ENCODE measurements at regions not wholly inside any gene's neighbourhood (a gene's known extent, or its start where the extent isn't known, plus 50 kb on each side); places are given as distances from the start of the nearest gene placed in this dataset.

GRCh38 chr18:73636355-73636754, 511.3 kb downstream of the FBXO15 start:
- no peak for DNase-seq (ENCODE audit: low spot score)
- in situ Hi-C loops (cut with HindIII; ENCODE audit: low sequenced_read_pairs): no loop called here

GRCh38 chr18:73626859-73627258, 520.8 kb downstream of the FBXO15 start:
- in situ Hi-C loops (cut with HindIII; ENCODE audit: low sequenced_read_pairs): no loop called here
- DNase-seq (ENCODE audit: low spot score): no peak

GRCh38 chr18:73626221-73626620, 521.4 kb downstream of the FBXO15 start:
- in situ Hi-C loops (cut with HindIII; ENCODE audit: low sequenced_read_pairs): no loop called here
- no peak for DNase-seq (ENCODE audit: low spot score)

GRCh38 chr18:73621091-73621490, 526.5 kb downstream of the FBXO15 start:
- in situ Hi-C loops (cut with HindIII; ENCODE audit: low sequenced_read_pairs): no loop called here

GRCh38 chr18:73617981-73618380, 529.7 kb downstream of the FBXO15 start:
- in situ Hi-C loops (cut with HindIII; ENCODE audit: low sequenced_read_pairs): no loop called here
- no peak for DNase-seq (ENCODE audit: low spot score)

More at GRCh38 chr18:73621091-73621490, 526.5 kb downstream of the FBXO15 start:
- no peak for DNase-seq (ENCODE audit: low spot score)

GRCh38 chr18:73615506-73615905, 532.1 kb downstream of the FBXO15 start:
- in situ Hi-C loops (cut with HindIII; ENCODE audit: low sequenced_read_pairs): no loop called here
- DNase-seq (ENCODE audit: low spot score): no peak

- DNase-seq (ENCODE audit: low spot score): no peak
- in situ Hi-C loops (cut with HindIII; ENCODE audit: low sequenced_read_pairs): no loop called here
Measured at GRCh38 chr18:73614812-73615211, 532.8 kb downstream of the FBXO15 start.

GRCh38 chr18:73613706-73614340, 533.8 kb downstream of the FBXO15 start:
- in situ Hi-C loops (cut with HindIII; ENCODE audit: low sequenced_read_pairs): no loop called here
- DNase-seq (ENCODE audit: low spot score): no peak

GRCh38 chr18:73597832-73598615, 549.6 kb downstream of the FBXO15 start:
- DNase-seq (ENCODE audit: low spot score): no peak
- in situ Hi-C loops (cut with HindIII; ENCODE audit: low sequenced_read_pairs): no loop called here

GRCh38 chr18:73594749-73595148, 552.9 kb downstream of the FBXO15 start:
- DNase-seq (ENCODE audit: low spot score): no peak
- in situ Hi-C loops (cut with HindIII; ENCODE audit: low sequenced_read_pairs): no loop called here

- no peak for DNase-seq (ENCODE audit: low spot score)
- in situ Hi-C loops (cut with HindIII; ENCODE audit: low sequenced_read_pairs): no loop called here
Measured at GRCh38 chr18:73593207-73593606, 554.4 kb downstream of the FBXO15 start.

GRCh38 chr18:73590950-73591349, 556.7 kb downstream of the FBXO15 start:
- no peak for DNase-seq (ENCODE audit: low spot score)
- in situ Hi-C loops (cut with HindIII; ENCODE audit: low sequenced_read_pairs): no loop called here

GRCh38 chr18:73579698-73580097, 567.9 kb downstream of the FBXO15 start:
- DNase-seq (ENCODE audit: low spot score): no peak
- in situ Hi-C loops (cut with HindIII; ENCODE audit: low sequenced_read_pairs): no loop called here

- in situ Hi-C loops (cut with HindIII; ENCODE audit: low sequenced_read_pairs): no loop called here
- no peak for DNase-seq (ENCODE audit: low spot score)
Measured at GRCh38 chr18:73577365-73577764, 570.3 kb downstream of the FBXO15 start.

GRCh38 chr18:73563901-73564472, 583.6 kb downstream of the FBXO15 start:
- no peak for DNase-seq (ENCODE audit: low spot score)
- in situ Hi-C loops (cut with HindIII; ENCODE audit: low sequenced_read_pairs): no loop called here

GRCh38 chr18:73563345-73563744, 584.3 kb downstream of the FBXO15 start:
- DNase-seq (ENCODE audit: low spot score): no peak
- in situ Hi-C loops (cut with HindIII; ENCODE audit: low sequenced_read_pairs): no loop called here

- DNase-seq (ENCODE audit: low spot score): no peak
- in situ Hi-C loops (cut with HindIII; ENCODE audit: low sequenced_read_pairs): no loop called here
Measured at GRCh38 chr18:73556904-73557303, 590.7 kb downstream of the FBXO15 start.

- in situ Hi-C loops (cut with HindIII; ENCODE audit: low sequenced_read_pairs): no loop called here
- no peak for DNase-seq (ENCODE audit: low spot score)
Measured at GRCh38 chr18:73552171-73552570, 595.5 kb downstream of the FBXO15 start.

- DNase-seq (ENCODE audit: low spot score): peak; percentile 45
- in situ Hi-C loops (cut with HindIII; ENCODE audit: low sequenced_read_pairs): no loop called here
Measured at GRCh38 chr18:73551211-73551610, 596.4 kb downstream of the FBXO15 start.

- in situ Hi-C loops (cut with HindIII; ENCODE audit: low sequenced_read_pairs): no loop called here
- DNase-seq (ENCODE audit: low spot score): peak; percentile 66
Measured at GRCh38 chr18:73549236-73549635, 598.4 kb downstream of the FBXO15 start.
